Bronchial epithelial cell (primary cell): ENCODE measurements at regions not wholly inside any gene's neighbourhood (a gene's known extent, or its start where the extent isn't known, plus 50 kb on each side); places are given as distances from the start of the nearest gene placed in this dataset.
A peak's percentile ranks its signal among the peaks of the same experiment; 100 is the strongest.
"Not testable (repeated sequence)": the region's sequence is repeated elsewhere in the genome, so short reads cannot be mapped to it uniquely, and the experiment has no call there.

Experiments used
- DNase-seq: peaks from one replicate; pipeline ENCODE4 v3.0.0-alpha.2; 2010; ENCODE audit warnings: low read depth
- FAIRE-seq: peaks from 2 replicates; lab custom pipeline; 2011; peaks lifted over from hg19 to GRCh38; lab: Jason Lieb, UNC
- H3K27me3 ChIP-seq: 2 replicates; pipeline ENCODE4 v1.5.1; 2011; ENCODE audit warnings: low read length; ENCODE audit not compliant: control insufficient read depth, insufficient read depth
- H3K36me3 ChIP-seq: 2 replicates; pipeline ENCODE4 v1.5.1; 2011; ENCODE audit warnings: low read length; ENCODE audit not compliant: control insufficient read depth, insufficient read depth
- H3K4me3 ChIP-seq: 2 replicates; pipeline ENCODE4 v1.5.1; 2011; ENCODE audit warnings: mild to moderate bottlenecking, low read depth, low read length, control low read depth

DNA sequence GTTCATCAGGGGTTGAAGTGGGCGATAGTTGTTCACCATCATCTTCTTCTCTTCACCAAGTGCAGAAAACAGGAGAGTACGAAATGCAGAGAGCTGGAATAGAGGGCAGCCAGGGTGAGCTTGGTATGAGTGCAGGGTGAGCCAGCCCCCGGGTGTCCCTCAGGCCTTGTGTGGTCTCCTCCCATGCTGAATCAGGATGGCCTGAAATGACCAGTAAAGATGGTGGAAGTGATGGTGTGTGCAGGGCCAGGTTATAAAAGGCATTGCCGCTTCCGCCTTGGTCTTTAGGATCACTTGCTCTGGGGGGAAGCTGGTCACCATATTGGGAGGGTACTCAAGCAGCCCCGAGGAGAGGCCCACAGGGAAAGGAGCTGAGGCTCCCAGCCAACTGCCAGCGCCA lies 66.4 kb upstream of the METTL9 start:
- H3K36me3 ChIP-seq, DNase-seq, FAIRE-seq, H3K4me3 ChIP-seq, H3K27me3 ChIP-seq: not testable (repeated sequence)

DNA sequence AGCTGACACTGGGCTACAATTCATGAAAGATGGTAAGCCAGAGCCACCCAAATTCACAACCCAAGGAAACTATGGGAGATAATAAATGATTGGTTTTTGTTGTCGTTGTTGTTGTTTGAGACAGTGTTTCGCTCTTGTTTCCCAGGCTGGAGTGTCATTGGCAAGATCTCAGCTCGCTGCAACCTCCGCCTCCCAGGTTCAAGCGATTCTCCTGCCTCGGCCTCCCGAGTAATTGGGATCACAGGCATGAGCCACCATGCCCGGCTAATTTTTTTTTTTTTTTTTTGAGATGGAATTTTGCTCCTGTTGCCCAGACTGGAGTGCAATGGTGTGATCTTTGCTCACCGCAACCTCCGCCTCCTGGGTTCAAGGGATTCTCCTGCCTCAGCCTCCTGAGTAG lies 65.9 kb upstream of the METTL9 start:
- DNase-seq, H3K36me3 ChIP-seq, FAIRE-seq, H3K4me3 ChIP-seq, H3K27me3 ChIP-seq: not testable (repeated sequence)

- H3K27me3 ChIP-seq, H3K4me3 ChIP-seq, H3K36me3 ChIP-seq, DNase-seq, FAIRE-seq: not testable (repeated sequence)
These were observed 64.8 kb upstream of the METTL9 start for GRCh38 chr16:21534561-21534960.

DNA sequence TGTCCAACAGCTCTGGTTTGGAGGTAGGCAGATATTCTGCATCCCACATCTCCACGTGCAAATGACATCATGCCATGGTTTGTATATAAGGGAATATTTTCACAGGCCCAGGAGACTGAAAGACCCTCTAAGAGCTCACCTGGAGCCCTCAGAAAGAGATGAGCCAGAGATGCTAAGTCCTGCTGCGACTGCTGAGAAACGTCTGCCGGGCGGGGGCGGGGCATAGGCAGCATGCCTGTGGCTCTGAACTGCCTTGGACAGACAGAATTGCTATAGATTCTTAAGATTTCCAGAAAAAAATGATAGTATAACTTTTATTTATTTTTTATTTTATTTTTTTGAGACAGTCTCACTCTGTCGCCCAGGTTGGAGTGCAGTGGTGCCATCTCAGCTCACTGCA lies 64.2 kb upstream of the METTL9 start:
- not testable (repeated sequence) for H3K36me3 ChIP-seq, H3K4me3 ChIP-seq, FAIRE-seq, DNase-seq, H3K27me3 ChIP-seq

DNA sequence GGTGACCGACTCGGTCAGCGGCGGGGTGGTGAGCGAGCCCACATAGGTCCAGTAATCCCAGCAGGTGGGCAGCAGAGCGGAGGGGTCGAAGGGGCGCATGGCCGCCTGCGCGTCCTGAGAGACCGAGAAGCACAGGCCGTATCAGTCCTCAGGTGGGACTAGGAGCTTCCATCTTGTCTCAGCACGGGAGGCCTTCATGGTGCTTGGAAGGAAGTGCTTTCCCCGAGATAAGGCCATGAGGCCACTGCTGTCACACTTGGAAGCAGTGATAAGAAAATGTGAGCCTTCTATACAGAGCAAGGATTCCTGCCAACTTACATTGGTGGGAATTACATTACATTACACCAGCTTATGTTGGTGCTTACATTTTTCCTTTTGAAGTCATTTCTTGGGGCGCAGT lies 62.6 kb upstream of the METTL9 start:
- H3K4me3 ChIP-seq, H3K36me3 ChIP-seq, H3K27me3 ChIP-seq, FAIRE-seq, DNase-seq: not testable (repeated sequence)

DNA sequence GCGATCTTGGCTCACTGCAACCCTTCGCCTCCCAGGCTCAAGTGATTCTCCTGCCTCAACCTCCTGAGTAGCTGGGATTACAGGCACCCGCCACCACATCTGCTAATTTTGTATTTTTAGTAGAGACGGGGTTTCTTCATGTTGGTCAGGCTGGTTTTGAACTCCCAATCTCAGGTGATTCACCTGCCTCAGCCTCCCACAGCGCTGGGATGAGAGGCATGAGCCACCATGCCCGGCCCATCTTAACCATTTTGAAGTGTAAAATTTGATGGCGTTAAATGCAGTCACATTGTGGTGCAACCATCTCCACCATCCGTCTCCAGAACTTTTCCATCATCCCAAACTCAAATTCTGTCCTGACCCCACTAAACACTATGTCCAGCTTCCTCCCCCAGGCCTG lies 61.8 kb upstream of the METTL9 start:
- DNase-seq, H3K27me3 ChIP-seq, FAIRE-seq, H3K4me3 ChIP-seq, H3K36me3 ChIP-seq: not testable (repeated sequence)

- DNase-seq, H3K36me3 ChIP-seq, H3K27me3 ChIP-seq, H3K4me3 ChIP-seq, FAIRE-seq: not testable (repeated sequence)
These were observed 60.2 kb upstream of the METTL9 start for GRCh38 chr16:21539107-21539618.

DNA sequence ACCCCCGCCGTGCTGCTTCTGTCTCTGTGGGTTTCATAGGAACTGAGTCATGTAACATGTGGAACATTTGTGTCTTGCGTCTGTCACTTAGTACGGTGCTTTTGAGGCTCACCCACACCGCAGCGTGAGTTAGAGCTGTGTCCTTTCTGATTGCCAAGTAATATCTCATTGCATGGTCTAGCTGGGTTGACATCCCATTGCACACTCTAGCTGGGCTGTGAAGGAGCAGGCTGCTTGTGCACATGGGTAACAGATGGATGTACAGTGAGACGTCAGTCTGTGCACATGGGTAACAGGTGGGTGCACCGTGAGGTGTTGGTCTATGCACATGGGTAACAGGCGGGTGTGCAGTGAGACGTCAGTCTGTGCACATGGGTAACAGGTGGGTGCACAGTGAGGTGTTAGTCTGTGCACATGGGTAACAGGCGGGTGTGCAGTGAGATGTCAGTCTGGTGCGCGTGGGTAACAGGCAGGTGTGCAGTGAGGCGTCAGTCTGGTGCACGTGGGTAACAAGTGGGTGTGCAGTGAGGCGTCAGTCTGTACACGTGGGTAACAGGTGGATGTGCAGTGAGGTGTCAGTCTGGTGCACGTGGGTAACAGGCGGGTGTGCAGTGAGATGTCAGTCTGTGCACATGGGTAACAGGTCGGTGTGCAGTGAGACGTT lies 58.5 kb upstream of the METTL9 start:
- not testable (repeated sequence) for H3K36me3 ChIP-seq, H3K27me3 ChIP-seq, FAIRE-seq, H3K4me3 ChIP-seq, DNase-seq

DNA sequence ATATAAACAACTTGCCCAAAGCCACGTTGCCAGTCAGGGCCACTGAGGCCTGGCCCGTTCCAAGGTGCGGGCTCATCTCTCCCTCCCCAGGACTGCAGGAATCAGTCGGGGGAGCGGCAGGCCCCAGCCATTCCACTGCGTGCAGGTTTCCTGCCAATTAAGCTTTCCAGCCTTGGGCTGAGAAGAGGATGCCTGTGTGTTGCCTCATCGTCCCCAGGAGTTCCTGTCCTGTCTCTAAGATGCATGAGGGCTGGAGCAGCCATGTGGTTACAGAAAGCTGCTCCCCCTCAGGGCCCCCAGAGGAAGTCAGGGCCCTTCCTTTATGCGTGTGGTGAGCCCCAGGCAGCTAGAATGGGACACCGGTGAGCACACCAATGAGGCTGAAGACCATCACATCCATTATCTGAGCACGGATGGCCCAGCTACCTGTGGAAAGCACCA lies 57.7 kb upstream of the METTL9 start:
- not testable (repeated sequence) for H3K27me3 ChIP-seq, FAIRE-seq, H3K36me3 ChIP-seq, DNase-seq, H3K4me3 ChIP-seq

DNA sequence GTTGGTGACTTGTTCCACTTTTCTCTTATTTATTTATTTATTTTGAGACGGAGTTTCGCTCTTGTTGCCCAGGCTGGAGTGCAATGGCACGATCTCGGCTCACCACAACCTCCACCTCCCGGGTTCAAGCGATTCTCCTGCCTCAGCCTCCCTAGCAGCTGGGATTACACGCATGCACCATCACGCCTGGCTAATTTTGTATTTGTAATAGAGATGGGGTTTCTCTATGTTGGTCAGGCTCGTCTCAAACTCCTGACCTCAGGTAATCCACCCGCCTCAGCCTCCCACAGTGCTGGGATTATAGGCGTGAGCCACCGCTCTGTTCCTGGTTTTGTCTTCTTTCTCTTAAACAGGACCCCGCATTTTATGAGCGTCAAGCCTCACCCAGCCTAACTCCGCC lies 57.3 kb upstream of the METTL9 start:
- DNase-seq, H3K4me3 ChIP-seq, H3K27me3 ChIP-seq, H3K36me3 ChIP-seq, FAIRE-seq: not testable (repeated sequence)

DNA sequence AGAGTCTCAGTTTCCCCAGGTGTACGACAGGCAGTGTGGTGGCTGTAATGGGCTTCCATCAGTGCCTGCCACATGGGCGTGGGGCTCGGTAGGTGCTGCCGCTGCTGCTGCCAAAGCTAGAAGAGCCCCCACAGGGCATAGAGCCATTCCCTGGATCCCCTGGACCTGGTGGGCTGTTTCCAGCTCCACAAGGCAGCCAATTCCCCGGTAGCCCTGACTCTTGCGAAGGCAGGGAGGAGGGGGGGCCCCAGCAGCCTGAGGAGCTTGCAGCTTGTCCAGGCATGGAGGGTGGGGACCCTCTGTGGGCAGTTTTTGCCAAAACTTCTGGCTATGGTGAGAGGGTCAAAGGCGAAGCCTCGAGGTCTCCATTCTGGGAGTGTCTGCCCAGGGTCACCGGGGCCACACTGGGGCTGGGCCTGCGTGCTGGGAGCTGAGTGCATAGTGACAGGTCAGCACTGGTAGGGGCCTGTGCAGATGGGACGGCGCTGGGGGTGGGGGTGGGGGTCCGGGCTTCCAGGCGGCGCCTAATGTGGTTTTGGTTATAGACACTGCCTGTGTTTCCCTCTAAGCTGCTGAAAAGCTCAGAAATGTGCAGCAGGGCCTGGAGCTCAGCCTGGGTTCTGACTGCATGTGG lies 56.8 kb upstream of the METTL9 start:
- not testable (repeated sequence) for DNase-seq, H3K36me3 ChIP-seq, H3K27me3 ChIP-seq, H3K4me3 ChIP-seq, FAIRE-seq

- H3K4me3 ChIP-seq, H3K27me3 ChIP-seq, FAIRE-seq, H3K36me3 ChIP-seq: not testable (repeated sequence)
- peak; percentile 54 for DNase-seq
These were observed 56.1 kb upstream of the METTL9 start for GRCh38 chr16:21543151-21543836.

DNA sequence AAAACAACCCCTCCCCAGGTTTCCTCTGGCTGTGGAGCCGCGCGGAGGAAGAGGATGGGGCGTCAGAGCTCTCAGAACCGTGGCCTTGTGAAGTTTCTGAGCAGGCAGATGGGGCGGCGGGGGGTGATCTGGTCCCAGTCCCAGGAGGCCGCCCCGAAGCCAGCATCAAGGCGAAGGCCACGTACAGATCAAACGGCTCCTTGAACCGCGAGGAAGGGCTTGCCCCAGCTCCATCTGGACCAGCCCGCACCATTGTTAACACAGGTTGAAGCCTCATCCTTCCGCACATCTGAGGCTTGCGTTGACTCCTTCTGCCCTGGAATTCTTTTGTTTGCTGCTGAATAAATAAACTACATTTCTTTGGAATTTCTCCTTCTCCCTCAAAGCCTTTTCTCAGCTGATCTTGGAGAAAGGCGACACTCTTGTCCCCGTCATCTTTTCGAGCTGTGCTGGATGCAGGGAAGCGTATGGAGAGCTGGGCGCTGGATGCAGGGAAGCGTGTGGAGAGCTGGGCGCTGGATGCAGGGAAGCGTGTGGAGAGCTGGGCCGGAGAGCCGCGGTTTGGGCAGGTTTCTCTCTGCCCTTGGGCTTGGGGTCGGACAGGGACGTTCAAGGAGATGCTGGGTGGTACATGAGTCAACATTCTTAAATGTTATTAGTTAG lies 53.6 kb upstream of the METTL9 start:
- H3K27me3 ChIP-seq, H3K36me3 ChIP-seq, DNase-seq, FAIRE-seq, H3K4me3 ChIP-seq: not testable (repeated sequence)

DNA sequence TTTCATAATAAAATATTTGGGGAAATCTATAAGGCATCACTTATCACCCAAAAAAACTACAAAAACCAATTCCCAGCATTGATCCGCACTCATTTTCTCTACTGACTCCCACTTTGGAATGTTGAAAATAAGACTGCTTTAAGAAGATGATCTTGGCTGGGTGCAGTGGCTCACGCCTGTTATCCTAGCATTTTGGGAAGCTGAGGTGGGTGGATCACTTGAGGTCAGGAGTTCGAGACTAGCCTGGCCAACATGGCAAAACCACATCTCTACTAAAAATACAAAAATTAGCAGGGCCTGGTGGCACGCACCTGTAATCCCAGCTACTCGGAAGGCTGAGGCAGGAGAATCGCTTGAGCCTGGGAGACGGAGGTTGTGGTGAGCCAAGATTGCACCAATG lies 50.0 kb upstream of the METTL9 start:
- DNase-seq, H3K4me3 ChIP-seq, FAIRE-seq, H3K36me3 ChIP-seq, H3K27me3 ChIP-seq: not testable (repeated sequence)
